ENCODE measurements at regions not wholly inside any gene's neighbourhood (a gene's known extent, or its start where the extent isn't known, plus 50 kb on each side); places are given as distances from the start of the nearest gene placed in this dataset.

DNA sequence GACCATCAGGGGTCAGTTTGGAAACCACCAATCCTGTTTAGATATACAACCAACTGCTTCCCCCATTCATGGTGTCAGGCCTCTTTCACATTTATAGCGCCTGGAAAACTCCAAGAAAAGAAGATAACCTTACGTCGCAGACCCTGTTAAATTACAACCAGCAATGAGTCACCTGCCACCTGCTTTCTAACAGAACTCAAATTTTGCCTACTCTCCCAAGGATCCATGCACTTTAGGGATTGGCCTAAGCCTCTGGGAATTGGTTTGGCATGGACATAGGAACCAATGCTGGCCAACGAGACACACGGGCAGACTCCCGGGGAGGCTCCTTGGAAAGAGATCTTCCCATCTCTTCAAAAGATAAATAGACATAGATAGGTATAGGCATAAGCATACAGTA, 87.0 kb downstream of the FEM1C start:
- H3K9me3 ChIP-seq, result no peaks in the 10 kb centered on the region
- no peak overlapping the region for H3K4me3 ChIP-seq
- H3K36me3 ChIP-seq, result no peaks in the 10 kb centered on the region
- H3K27ac ChIP-seq, result no peak overlapping the region
- DNase-seq (ENCODE audit: low spot score), result no peak
- H3K27me3 ChIP-seq (replicated peaks; ENCODE audit: insufficient read depth), result no peaks in the 10 kb centered on the region
- no peak for ATAC-seq (ENCODE audit: insufficient number of reproducible peaks, low FRiP score, low read depth)
- no peaks in the 10 kb centered on the region for H3K4me1 ChIP-seq (ENCODE audit: control insufficient read depth in 1 of 2, low read depth in 2 of 2)
- TF ChIP-seq, protein P1, sequence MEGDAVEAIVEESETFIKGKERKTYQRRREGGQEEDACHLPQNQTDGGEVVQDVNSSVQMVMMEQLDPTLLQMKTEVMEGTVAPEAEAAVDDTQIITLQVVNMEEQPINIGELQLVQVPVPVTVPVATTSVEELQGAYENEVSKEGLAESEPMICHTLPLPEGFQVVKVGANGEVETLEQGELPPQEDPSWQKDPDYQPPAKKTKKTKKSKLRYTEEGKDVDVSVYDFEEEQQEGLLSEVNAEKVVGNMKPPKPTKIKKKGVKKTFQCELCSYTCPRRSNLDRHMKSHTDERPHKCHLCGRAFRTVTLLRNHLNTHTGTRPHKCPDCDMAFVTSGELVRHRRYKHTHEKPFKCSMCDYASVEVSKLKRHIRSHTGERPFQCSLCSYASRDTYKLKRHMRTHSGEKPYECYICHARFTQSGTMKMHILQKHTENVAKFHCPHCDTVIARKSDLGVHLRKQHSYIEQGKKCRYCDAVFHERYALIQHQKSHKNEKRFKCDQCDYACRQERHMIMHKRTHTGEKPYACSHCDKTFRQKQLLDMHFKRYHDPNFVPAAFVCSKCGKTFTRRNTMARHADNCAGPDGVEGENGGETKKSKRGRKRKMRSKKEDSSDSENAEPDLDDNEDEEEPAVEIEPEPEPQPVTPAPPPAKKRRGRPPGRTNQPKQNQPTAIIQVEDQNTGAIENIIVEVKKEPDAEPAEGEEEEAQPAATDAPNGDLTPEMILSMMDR (IDR thresholded peaks at IDR 0.05), result no peak

DNA sequence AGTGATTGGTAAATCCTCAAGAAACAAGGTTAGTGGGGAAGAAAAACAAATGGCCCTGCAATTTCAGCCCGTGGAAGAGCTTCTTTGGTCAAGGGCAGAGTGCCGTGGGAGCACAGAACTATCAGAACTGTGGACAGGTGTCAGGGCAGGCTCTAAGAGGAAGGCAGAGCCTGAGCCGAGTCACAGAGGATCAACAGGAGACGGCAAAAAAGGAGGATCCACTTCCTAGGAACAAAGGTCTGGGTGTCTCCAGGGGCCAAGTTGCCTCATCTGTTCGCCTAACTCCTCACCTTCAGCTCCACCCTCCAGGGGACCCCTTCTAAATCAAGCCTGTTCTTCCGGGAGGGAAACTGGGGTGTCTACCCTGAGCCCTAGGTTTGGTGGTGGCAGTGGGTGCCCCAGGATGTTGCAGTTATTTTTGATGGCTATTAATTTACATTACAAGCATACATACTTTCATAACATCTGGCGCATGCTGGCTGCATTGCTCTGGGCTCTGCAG, 88.0 kb downstream of the FEM1C start:
- DNase-seq (ENCODE audit: low spot score), result no peak
- TF ChIP-seq, protein P1 (IDR thresholded peaks at IDR 0.05), result no peak
- Histone ChIP-seq H3K9me3 (no peaks in the 10 kb centered on the region), H3K27ac (no peak overlapping the region), H3K4me1 (ENCODE audit: control insufficient read depth in 1 of 2, low read depth in 2 of 2) (no peaks in the 10 kb centered on the region), H3K36me3 (no peaks in the 10 kb centered on the region), H3K4me3 (no peak overlapping the region), H3K27me3 (replicated peaks; ENCODE audit: insufficient read depth) (no peaks in the 10 kb centered on the region)
- ATAC-seq (ENCODE audit: insufficient number of reproducible peaks, low FRiP score, low read depth), result no peak

DNA sequence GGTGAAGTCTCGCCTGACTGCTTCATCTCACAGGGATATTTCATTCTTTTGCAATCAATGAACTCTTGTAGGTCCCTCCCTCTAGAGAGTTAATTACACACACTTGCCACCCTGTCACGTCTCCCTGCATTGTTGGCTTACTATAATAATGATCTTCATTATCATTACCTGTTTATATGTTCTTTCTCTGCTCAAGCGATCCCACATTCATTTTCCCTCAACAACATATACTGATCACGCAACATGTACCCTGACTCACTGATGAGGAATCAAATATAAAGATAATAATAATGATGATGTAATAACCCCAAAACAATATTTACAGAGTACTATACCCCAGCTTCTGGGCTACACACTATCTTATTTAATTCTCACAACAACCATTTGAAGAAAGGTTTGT, 88.5 kb downstream of the FEM1C start:
- no peaks in the 10 kb centered on the region for H3K4me1 ChIP-seq (ENCODE audit: control insufficient read depth in 1 of 2, low read depth in 2 of 2)
- no peak overlapping the region for H3K27ac ChIP-seq
- ATAC-seq (ENCODE audit: insufficient number of reproducible peaks, low FRiP score, low read depth) (no peak), DNase-seq (ENCODE audit: low spot score) (no peak)
- H3K36me3 ChIP-seq, result no peaks in the 10 kb centered on the region
- no peak overlapping the region for H3K4me3 ChIP-seq
- no peaks in the 10 kb centered on the region for H3K27me3 ChIP-seq (replicated peaks; ENCODE audit: insufficient read depth)
- no peaks in the 10 kb centered on the region for H3K9me3 ChIP-seq
- TF ChIP-seq, protein P1 (IDR thresholded peaks at IDR 0.05), result no peak

DNA sequence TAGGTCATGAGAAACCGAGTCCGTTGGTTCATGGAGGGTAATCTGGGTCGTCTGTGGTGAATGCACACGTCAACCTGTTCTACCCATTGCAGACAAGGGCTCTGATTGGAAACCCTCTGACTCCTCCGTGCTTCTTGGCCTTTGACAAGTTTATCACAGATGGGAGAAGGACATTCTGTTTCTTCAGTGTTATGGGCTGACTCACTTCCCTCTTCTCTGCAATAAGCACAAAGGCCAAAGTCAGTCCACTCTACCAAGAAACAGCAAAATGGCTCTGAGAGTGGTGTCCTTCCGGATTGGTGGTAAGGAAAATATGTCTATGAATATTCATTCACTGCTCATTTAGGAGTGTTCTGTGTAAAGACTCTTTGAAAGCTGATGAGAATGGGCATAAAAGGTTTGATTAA, 89.3 kb downstream of the FEM1C start:
- no peak for ATAC-seq (ENCODE audit: insufficient number of reproducible peaks, low FRiP score, low read depth)
- Histone ChIP-seq H3K4me3 (no peak overlapping the region), H3K27me3 (replicated peaks; ENCODE audit: insufficient read depth) (no peaks in the 10 kb centered on the region), H3K4me1 (ENCODE audit: control insufficient read depth in 1 of 2, low read depth in 2 of 2) (peaks cover 0 to 3% of the 10 kb centered on the region in 2 donors), H3K9me3 (no peaks in the 10 kb centered on the region), H3K27ac (no peak overlapping the region), H3K36me3 (no peaks in the 10 kb centered on the region)
- DNase-seq (ENCODE audit: low spot score), result no peak
- TF ChIP-seq, protein P1 (IDR thresholded peaks at IDR 0.05), result no peak

DNA sequence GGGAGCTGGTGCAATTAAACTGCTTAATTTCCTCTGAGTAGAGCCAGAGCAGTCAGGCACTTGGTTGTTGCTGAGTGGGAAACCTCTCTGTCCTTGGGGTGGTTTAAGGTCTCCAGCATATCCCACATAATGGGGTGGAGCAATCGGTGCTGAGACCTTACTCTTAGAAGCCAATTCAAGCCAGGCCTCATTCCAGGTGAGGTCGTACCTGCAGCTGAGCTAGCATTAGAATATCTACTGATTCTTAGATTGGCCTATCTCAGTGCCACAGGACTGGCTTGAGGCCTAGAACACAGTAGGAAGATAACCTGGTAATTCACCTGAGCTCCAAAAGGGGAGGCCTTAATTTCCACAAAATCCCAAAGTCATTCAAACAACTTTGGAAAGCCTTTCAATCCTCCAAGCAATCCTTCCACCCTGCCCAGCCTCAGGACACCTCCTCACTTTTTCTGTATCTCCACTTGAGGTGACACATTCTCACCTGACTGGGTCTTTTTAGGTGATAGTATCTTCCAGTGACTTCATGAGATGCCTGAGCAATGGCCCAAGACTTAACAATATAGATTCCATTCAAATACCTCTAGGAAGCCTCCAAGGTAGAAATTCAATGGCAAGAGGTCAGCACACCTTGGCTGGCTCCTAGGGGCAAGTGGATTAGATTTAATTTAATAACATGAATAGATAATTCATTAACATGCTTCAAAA, 91.0 kb downstream of the FEM1C start:
- no peaks in the 10 kb centered on the region for H3K36me3 ChIP-seq
- no peak for ATAC-seq (ENCODE audit: insufficient number of reproducible peaks, low FRiP score, low read depth)
- H3K27ac ChIP-seq, result no peak overlapping the region
- TF ChIP-seq, protein P1 (IDR thresholded peaks at IDR 0.05), result no peak
- DNase-seq (ENCODE audit: low spot score), result no peak
- no peak overlapping the region for H3K4me3 ChIP-seq
- H3K4me1 ChIP-seq (ENCODE audit: control insufficient read depth in 1 of 2, low read depth in 2 of 2), result peaks cover 0 to 3% of the 10 kb centered on the region in 2 donors
- no peaks in the 10 kb centered on the region for H3K27me3 ChIP-seq (replicated peaks; ENCODE audit: insufficient read depth)
- no peaks in the 10 kb centered on the region for H3K9me3 ChIP-seq
